RWPE2 (cell line): ENCODE measurements at regions not wholly inside any gene's neighbourhood (a gene's known extent, or its start where the extent isn't known, plus 50 kb on each side); places are given as distances from the start of the nearest gene placed in this dataset.
"Not testable (repeated sequence)": the region's sequence is repeated elsewhere in the genome, so short reads cannot be mapped to it uniquely, and the experiment has no call there.

Experiments used
- ATAC-seq: fragments of 200-7000 bp; cut with Tn5 transposase; 3 replicates; pipeline ENCODE4 v1.9.1; 2021; ENCODE audit warnings: low read depth
- DNase-seq: peaks from one replicate; pipeline ENCODE4 v3.0.0-alpha.2; 2020; ENCODE audit warnings: low spot score
- H3K27ac ChIP-seq: fragments of 450-650 bp; 2 replicates; pipeline ENCODE4 v1.5.1; 2017; ENCODE audit warnings: mild to moderate bottlenecking; ENCODE audit not compliant: poor library complexity, severe bottlenecking
- H3K27me3 ChIP-seq: fragments of 250-450 bp; sonication (Bioruptor Pico); 2 replicates; pipeline ENCODE4 v1.5.1; 2021; ENCODE audit warnings: mild to moderate bottlenecking, moderate library complexity; ENCODE audit not compliant: insufficient read depth, poor library complexity, severe bottlenecking
- H3K36me3 ChIP-seq: fragments of 250-450 bp; sonication (Bioruptor Pico); 2 replicates; pipeline ENCODE4 v1.5.1; 2020; ENCODE audit warnings: low read depth, mild to moderate bottlenecking, moderate library complexity
- H3K4me1 ChIP-seq: fragments of 250-450 bp; sonication (Bioruptor Pico); 2 replicates; pipeline ENCODE4 v1.5.1; 2021; ENCODE audit warnings: mild to moderate bottlenecking, moderate library complexity; ENCODE audit not compliant: insufficient read depth, poor library complexity, severe bottlenecking
- H3K4me3 ChIP-seq: fragments of 250-450 bp; sonication (Bioruptor Pico); 2 replicates; pipeline ENCODE4 v1.5.1; 2021; ENCODE audit warnings: mild to moderate bottlenecking, moderate library complexity; ENCODE audit not compliant: severe bottlenecking
- H3K9me3 ChIP-seq: fragments of 250-450 bp; sonication (Bioruptor Pico); 2 replicates; pipeline ENCODE4 v1.5.1; 2021; ENCODE audit warnings: mild to moderate bottlenecking, moderate library complexity; ENCODE audit not compliant: severe bottlenecking
- TF ChIP-seq, protein P1 (sequence below): fragments of 450-650 bp; IDR thresholded peaks from one replicate; pipeline ENCODE4 v1.5.1; 2017; ENCODE audit warnings: mild to moderate bottlenecking, moderate library complexity; ENCODE audit not compliant: poor library complexity, severe bottlenecking

DNA sequence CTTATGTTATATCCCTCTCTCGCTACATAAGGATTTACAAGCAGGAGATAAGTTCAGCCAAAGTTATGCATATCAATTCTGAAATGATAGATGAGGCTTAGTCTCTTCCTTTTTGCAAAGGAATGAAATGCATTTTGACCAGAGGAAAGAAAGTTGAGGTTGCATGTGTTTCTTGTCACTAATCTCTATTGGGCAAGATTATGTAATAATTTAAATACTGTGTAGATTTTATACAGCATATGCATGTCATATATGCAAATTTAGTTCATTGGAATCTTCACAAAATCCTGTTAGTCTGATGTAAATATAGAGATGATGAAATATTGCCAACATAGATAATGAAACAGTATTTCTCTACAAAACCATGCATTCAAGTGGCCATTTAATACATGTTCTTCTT is 858.7 kb upstream of the RAG2 start:
- no peaks in the 10 kb centered on the region for H3K4me1 ChIP-seq
- no peak for DNase-seq
- no peaks in the 10 kb centered on the region for H3K36me3 ChIP-seq
- TF ChIP-seq, protein P1, sequence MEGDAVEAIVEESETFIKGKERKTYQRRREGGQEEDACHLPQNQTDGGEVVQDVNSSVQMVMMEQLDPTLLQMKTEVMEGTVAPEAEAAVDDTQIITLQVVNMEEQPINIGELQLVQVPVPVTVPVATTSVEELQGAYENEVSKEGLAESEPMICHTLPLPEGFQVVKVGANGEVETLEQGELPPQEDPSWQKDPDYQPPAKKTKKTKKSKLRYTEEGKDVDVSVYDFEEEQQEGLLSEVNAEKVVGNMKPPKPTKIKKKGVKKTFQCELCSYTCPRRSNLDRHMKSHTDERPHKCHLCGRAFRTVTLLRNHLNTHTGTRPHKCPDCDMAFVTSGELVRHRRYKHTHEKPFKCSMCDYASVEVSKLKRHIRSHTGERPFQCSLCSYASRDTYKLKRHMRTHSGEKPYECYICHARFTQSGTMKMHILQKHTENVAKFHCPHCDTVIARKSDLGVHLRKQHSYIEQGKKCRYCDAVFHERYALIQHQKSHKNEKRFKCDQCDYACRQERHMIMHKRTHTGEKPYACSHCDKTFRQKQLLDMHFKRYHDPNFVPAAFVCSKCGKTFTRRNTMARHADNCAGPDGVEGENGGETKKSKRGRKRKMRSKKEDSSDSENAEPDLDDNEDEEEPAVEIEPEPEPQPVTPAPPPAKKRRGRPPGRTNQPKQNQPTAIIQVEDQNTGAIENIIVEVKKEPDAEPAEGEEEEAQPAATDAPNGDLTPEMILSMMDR: no peak
- H3K27ac ChIP-seq: no peak overlapping the region
- H3K4me3 ChIP-seq: no peak overlapping the region
- no peaks in the 10 kb centered on the region for H3K27me3 ChIP-seq
- no peaks in the 10 kb centered on the region for H3K9me3 ChIP-seq
- no peak for ATAC-seq

DNA sequence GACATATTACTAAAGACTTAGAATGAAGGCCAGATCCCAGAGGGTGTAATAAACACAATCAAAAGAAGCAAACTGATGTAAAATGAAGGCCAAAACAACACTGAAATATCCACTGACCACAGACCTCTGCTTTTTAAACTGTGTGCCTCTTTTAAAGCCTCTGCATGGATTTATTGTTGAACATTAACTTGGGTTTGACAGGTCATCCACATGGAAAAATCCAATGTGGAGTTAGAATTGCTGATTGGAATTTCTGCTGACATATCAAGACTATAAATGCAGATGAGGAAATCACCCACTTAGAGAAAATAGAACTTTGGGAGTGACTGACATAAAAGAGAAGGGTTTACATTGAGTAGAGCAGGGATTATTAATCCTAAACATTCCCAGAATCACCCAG is 853.9 kb upstream of the RAG2 start:
- no peaks in the 10 kb centered on the region for H3K36me3 ChIP-seq
- H3K27ac ChIP-seq: no peak overlapping the region
- no peaks in the 10 kb centered on the region for H3K9me3 ChIP-seq
- H3K4me3 ChIP-seq: no peak overlapping the region
- DNase-seq (no peak), ATAC-seq (no peak)
- no peaks in the 10 kb centered on the region for H3K27me3 ChIP-seq
- no peaks in the 10 kb centered on the region for H3K4me1 ChIP-seq
- TF ChIP-seq, protein P1: no peak

DNA sequence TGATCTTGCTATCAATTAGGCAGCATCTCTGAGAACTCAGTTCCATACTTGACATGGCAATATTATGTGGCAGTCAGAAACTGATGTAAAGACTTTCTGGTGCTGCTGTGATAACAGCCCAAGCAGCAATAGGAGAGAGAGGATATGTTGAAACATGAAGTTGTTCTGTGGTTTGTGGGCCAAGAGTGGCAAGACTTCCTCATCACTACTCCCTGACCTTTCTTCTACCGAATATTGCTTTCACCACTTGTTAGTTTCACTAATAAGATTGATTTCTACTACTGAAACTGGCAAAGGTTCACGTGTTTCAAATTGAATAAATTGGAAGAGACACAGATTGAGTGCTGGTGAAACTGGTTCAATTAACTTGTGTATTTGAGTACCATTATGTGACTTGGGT is 852.6 kb upstream of the RAG2 start:
- H3K36me3 ChIP-seq: no peaks in the 10 kb centered on the region
- TF ChIP-seq, protein P1: no peak
- ATAC-seq (no peak), DNase-seq (no peak)
- H3K27ac ChIP-seq: no peak overlapping the region
- no peak overlapping the region for H3K4me3 ChIP-seq
- H3K9me3 ChIP-seq: no peaks in the 10 kb centered on the region
- H3K27me3 ChIP-seq: no peaks in the 10 kb centered on the region
- H3K4me1 ChIP-seq: no peaks in the 10 kb centered on the region

DNA sequence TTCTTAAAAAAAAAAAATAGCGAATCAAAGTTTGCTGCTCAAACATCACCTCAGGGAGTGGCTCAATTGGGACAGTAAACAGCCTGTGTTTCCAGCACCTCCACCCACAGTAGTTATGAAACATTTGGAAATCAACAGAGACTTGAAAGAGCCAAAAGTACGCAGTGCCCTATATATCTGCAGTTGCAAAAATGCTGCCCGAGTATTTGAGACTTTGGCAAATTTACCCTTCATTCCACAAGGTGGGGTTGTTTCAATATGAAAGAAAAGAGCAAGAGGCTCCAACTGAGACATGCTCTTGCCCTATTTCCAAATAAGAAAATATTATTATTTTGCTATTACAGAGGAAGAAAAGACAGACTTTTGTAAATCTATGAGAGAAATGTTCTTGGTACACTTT is 851.1 kb upstream of the RAG2 start:
- H3K27me3 ChIP-seq: no peaks in the 10 kb centered on the region
- no peaks in the 10 kb centered on the region for H3K36me3 ChIP-seq
- no peak for DNase-seq
- no peaks in the 10 kb centered on the region for H3K9me3 ChIP-seq
- H3K4me1 ChIP-seq: no peaks in the 10 kb centered on the region
- TF ChIP-seq, protein P1: peak; percentile 79
- peak; percentile 64; the same call in 2 of the 3 replicates for ATAC-seq
- H3K4me3 ChIP-seq: no peak overlapping the region
- no peak overlapping the region for H3K27ac ChIP-seq

DNA sequence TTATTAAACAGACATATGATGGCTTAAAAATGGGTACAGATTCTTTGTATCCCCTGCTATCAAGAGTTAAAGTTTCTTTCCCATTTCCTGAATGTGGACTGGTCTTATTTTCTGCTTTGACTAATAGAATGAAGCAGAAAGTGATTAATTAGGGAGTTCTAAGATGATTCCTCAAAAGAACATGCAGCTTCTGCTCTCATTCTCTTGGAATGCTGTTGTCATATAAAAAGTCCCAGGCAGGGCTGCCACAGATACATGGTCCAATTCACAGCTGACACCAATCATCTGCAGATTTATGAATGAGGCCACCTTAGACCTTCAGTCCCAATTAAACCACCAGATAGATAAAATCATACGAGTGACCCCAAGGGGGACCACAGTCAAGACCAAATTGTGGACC is 844.5 kb upstream of the RAG2 start:
- DNase-seq (no peak), ATAC-seq (no peak)
- no peak overlapping the region for H3K4me3 ChIP-seq
- H3K9me3 ChIP-seq: no peaks in the 10 kb centered on the region
- H3K36me3 ChIP-seq: no peaks in the 10 kb centered on the region
- TF ChIP-seq, protein P1: no peak
- H3K27me3 ChIP-seq: no peaks in the 10 kb centered on the region
- no peaks in the 10 kb centered on the region for H3K4me1 ChIP-seq
- H3K27ac ChIP-seq: no peak overlapping the region

DNA sequence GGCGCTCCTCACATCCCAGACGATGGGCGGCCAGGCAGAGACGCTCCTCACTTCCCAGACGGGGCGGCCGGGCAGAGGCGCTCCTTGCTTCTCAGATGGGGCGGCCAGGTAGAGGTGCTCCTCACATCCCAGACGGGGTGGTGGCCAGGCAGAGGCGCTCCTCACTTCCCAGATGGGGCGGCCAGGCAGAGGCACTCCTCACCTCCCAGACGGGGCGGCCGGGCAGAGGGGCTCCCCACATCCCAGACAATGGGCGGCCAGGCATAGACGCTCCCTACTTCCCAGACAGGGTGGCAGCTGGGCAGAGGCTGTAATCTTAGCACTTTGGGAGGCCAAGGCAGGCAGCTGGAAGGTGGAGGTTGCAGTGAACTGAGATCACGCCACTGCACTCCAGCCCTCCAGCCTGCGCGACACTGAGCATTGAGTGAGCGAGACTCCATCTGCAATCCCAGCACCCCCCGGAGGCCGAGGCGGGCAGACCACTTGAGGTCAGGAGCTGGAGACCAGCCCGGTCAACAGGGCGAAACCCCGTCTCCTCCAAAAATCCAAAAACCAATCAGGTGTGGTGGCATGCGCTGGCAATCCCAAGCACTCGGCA is 833.7 kb upstream of the RAG2 start:
- not testable (repeated sequence) for H3K27me3 ChIP-seq, H3K4me1 ChIP-seq, ATAC-seq, H3K27ac ChIP-seq, H3K9me3 ChIP-seq, H3K4me3 ChIP-seq, H3K36me3 ChIP-seq
- peak; percentile 32 for DNase-seq

DNA sequence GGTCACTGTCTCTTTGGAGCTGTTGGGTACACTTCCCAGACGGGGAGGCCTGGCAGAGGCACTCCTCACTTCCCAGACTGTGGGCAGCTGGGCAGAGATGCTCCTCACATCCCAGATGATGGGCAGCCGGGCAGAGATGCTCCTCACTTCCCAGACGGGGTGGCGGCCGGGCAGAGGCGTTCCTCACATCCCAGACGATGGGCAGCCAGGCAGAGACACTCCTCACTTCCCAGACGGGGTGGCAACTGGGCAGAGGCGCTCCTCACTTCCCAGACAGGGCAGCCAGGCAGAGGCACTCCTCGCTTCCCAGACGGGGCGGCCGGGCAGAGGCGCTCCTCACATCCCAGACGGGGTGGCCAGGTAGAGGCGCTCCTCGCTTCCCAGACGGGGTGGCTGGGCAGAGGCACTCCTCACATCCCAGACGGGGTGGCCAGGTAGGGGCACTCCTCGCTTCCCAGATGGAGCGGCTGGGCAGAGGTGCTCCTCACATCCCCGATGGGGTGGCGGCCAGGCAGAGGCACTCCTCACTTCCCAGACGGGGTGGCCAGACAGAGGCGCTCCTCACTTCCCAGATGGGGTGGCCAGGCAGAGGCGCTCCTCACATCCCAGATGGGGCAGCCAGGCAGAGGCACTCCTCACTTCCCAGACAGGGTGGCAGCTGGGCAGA is 833.1 kb upstream of the RAG2 start:
- DNase-seq, H3K27ac ChIP-seq, H3K27me3 ChIP-seq, H3K36me3 ChIP-seq, H3K4me3 ChIP-seq, H3K4me1 ChIP-seq, ATAC-seq, H3K9me3 ChIP-seq: not testable (repeated sequence)
